H1 (cell line): ENCODE measurements at regions not wholly inside any gene's neighbourhood (a gene's known extent, or its start where the extent isn't known, plus 50 kb on each side); places are given as distances from the start of the nearest gene placed in this dataset.

Experiments
- CTCF ChIA-PET: fragments of 300-600 bp; sonication (Branson Sonifier 250); formaldehyde crosslinking; loops from one replicate; lab custom pipeline; 2021; ENCODE audit not compliant: partially characterized antibody; lab: Charles Lee
- POLR2A ChIA-PET: fragments of 300-600 bp; sonication (Branson Sonifier 250); formaldehyde crosslinking; loops from one replicate; lab custom pipeline; 2021; ENCODE audit warnings: inconsistent platforms; ENCODE audit not compliant: partially characterized antibody; lab: Charles Lee
- DNase-seq, 2 experiments: peaks; one replicate each; pipeline versions ENCODE4 v3.0.0 to v3.0.0-alpha.2; 2010 to 2022; ENCODE audit warnings: low spot score in 2 of 2, low read depth in 1 of 2, mixed read lengths in 1 of 2
- FAIRE-seq: peaks from 2 replicates; lab custom pipeline; 2011; peaks lifted over from hg19 to GRCh38; lab: Jason Lieb, UNC
- H2AFZ ChIP-seq: 2 replicates; pipeline ENCODE4 v1.8.1; 2012; ENCODE audit warnings: low read length, inconsistent platforms
- H2AK5ac ChIP-seq: 2 replicates; pipeline ENCODE4 v1.6.1; 2013; ENCODE audit warnings: low read depth, low read length
- H2BK120ac ChIP-seq: replicated peaks from 2 replicates; pipeline ENCODE3; 2013; ENCODE audit warnings: low read depth, low read length, inconsistent platforms
- H2BK12ac ChIP-seq: 2 replicates; pipeline ENCODE4 v1.6.1; 2013; ENCODE audit warnings: low read depth, low read length
- H2BK15ac ChIP-seq: 2 replicates; pipeline ENCODE4 v1.6.1; 2013; ENCODE audit warnings: low read length
- H2BK20ac ChIP-seq: 2 replicates; pipeline ENCODE4 v1.6.1; 2013; ENCODE audit warnings: low read length
- H2BK5ac ChIP-seq: 2 replicates; pipeline ENCODE4 v1.6.1; 2013; ENCODE audit warnings: low read depth, low read length
- H3K14ac ChIP-seq: 2 replicates; pipeline ENCODE4 v1.6.1; 2013; ENCODE audit warnings: inconsistent platforms; ENCODE audit not compliant: insufficient read length
- H3K18ac ChIP-seq: 2 replicates; pipeline ENCODE4 v1.6.1; 2013; ENCODE audit warnings: low read length; ENCODE audit errors: extremely low read depth
- H3K23ac ChIP-seq: 2 replicates; pipeline ENCODE4 v1.6.1; 2013; ENCODE audit warnings: inconsistent platforms; ENCODE audit not compliant: insufficient read length
- H3K23me2 ChIP-seq: 2 replicates; pipeline ENCODE4 v1.6.1; 2013; ENCODE audit warnings: low read depth, low read length
- H3K27ac ChIP-seq: 2 replicates; pipeline ENCODE4 v1.6.1; 2011; ENCODE audit warnings: low read depth, low read length, inconsistent platforms
- H3K27me3 ChIP-seq, 4 experiments: replicated peaks in 1 of 4; 1 replicate in 1 of 4; 2 replicates in 3 of 4; pipeline versions ENCODE4 v1.6.1 to v1.8.1; 2011 to 2013; ENCODE audit warnings: low read length in 3 of 4, mild to moderate bottlenecking in 3 of 4, inconsistent platforms in 2 of 4, mixed read lengths in 2 of 4, moderate library complexity in 1 of 4; ENCODE audit not compliant: control insufficient read depth in 3 of 4, insufficient read depth in 3 of 4; ENCODE audit errors: extremely low read depth in 1 of 4
- H3K36me3 ChIP-seq, 4 experiments: 2 replicates each; pipeline versions ENCODE4 v1.6.1 to v1.8.1; 2011 to 2013; ENCODE audit warnings: mild to moderate bottlenecking in 4 of 4, low read length in 3 of 4, moderate library complexity in 2 of 4, control low read depth in 1 of 4, inconsistent platforms in 1 of 4; ENCODE audit not compliant: insufficient read depth in 4 of 4, control insufficient read depth in 2 of 4
- H3K4ac ChIP-seq: replicated peaks from 2 replicates; pipeline ENCODE3; 2013; ENCODE audit warnings: low read length, low read depth, mixed read lengths, inconsistent platforms; ENCODE audit not compliant: insufficient read length
- H3K4me1 ChIP-seq, 4 experiments: replicated peaks in 1 of 4; 1 replicate in 1 of 4; 2 replicates in 3 of 4; pipeline versions ENCODE4 v1.6.1 to v1.8.1; 2011 to 2013; ENCODE audit warnings: low read length in 3 of 4, inconsistent platforms in 2 of 4, mixed read lengths in 1 of 4; ENCODE audit not compliant: insufficient read depth in 4 of 4, control insufficient read depth in 3 of 4
- H3K4me2 ChIP-seq, 2 experiments: 2 replicates each; pipeline versions ENCODE4 v1.6.1 to v1.8.1; 2011 to 2013; ENCODE audit warnings: low read depth in 2 of 2, low read length in 2 of 2, control low read depth in 1 of 2, inconsistent platforms in 1 of 2, mild to moderate bottlenecking in 1 of 2; ENCODE audit not compliant: insufficient read depth in 1 of 2
- H3K4me3 ChIP-seq, 4 experiments: fragments of 200-600, 300-600 bp in 1 of 4; sonication (generic), shearing (Covaris generic), sonication (Bioruptor Twin) in 1 of 4; 2 replicates each; pipeline versions ENCODE4 v1.5.1 to v1.8.1; 2011 to 2016; ENCODE audit warnings: low read length in 4 of 4, low read depth in 3 of 4, control low read depth in 2 of 4, inconsistent platforms in 2 of 4, mild to moderate bottlenecking in 2 of 4, mixed read lengths in 1 of 4, moderate library complexity in 1 of 4; ENCODE audit not compliant: insufficient read depth in 2 of 4; ENCODE audit errors: extremely low read depth in 1 of 4
- H3K56ac ChIP-seq: replicated peaks from 2 replicates; pipeline ENCODE3; 2013; ENCODE audit warnings: low read depth, mild to moderate bottlenecking, mixed read lengths, low read length, inconsistent platforms; ENCODE audit not compliant: insufficient read length
- H3K79me1 ChIP-seq: 2 replicates; pipeline ENCODE4 v1.6.1; 2013; ENCODE audit warnings: low read depth, low read length, control low read depth
- H3K79me2 ChIP-seq, 2 experiments: 2 replicates each; pipeline versions ENCODE4 v1.6.1 to v1.8.1; 2012 to 2013; ENCODE audit warnings: low read length in 2 of 2, mild to moderate bottlenecking in 2 of 2, inconsistent platforms in 1 of 2; ENCODE audit not compliant: insufficient read depth in 2 of 2, control insufficient read depth in 1 of 2
- H3K9ac ChIP-seq, 4 experiments: replicated peaks in 1 of 4; 1 replicate in 1 of 4; 2 replicates in 3 of 4; pipeline versions ENCODE4 v1.6.1 to v1.8.1; 2011 to 2013; ENCODE audit warnings: low read depth in 3 of 4, low read length in 3 of 4, control low read depth in 2 of 4, mild to moderate bottlenecking in 2 of 4, moderate library complexity in 2 of 4, inconsistent platforms in 1 of 4; ENCODE audit errors: extremely low read depth in 1 of 4
- H3K9me3 ChIP-seq, 2 experiments: 2 replicates each; pipeline versions ENCODE4 v1.6.1 to v1.8.1; 2012 to 2013; ENCODE audit warnings: mild to moderate bottlenecking in 2 of 2, moderate library complexity in 2 of 2, control low read depth in 1 of 2, inconsistent platforms in 1 of 2, low read depth in 1 of 2, low read length in 1 of 2, mixed read lengths in 1 of 2; ENCODE audit not compliant: insufficient read depth in 2 of 2
- H4K20me1 ChIP-seq, 2 experiments: replicated peaks in 1 of 2; 2 replicates each; pipeline versions ENCODE3 to v1.8.1; 2011 to 2013; ENCODE audit warnings: inconsistent platforms in 2 of 2, low read length in 2 of 2, mild to moderate bottlenecking in 1 of 2; ENCODE audit not compliant: insufficient read depth in 2 of 2, control insufficient read depth in 1 of 2
- H4K5ac ChIP-seq: 2 replicates; pipeline ENCODE4 v1.6.1; 2013; ENCODE audit warnings: low read length, low read depth, mixed read lengths, inconsistent platforms; ENCODE audit not compliant: insufficient read length
- H4K8ac ChIP-seq: 2 replicates; pipeline ENCODE4 v1.8.0; 2013; ENCODE audit warnings: mild to moderate bottlenecking, moderate library complexity, low read length, inconsistent platforms; ENCODE audit not compliant: insufficient read depth; ENCODE audit errors: extremely low read depth
- H4K91ac ChIP-seq: replicated peaks from 2 replicates; pipeline ENCODE3; 2013; ENCODE audit warnings: low read length, mixed read lengths, inconsistent platforms; ENCODE audit not compliant: insufficient read length
- EGR1 ChIP-seq: IDR thresholded peaks from 2 replicates; pipeline ENCODE4 v1.6.1; 2011; ENCODE audit warnings: low read depth, low read length, borderline replicate concordance
- YY1 ChIP-seq: IDR thresholded peaks from 2 replicates; pipeline ENCODE4 v1.6.1; 2011; ENCODE audit warnings: low read depth, mild to moderate bottlenecking, low read length
- WGBS, 2 experiments: shearing (Covaris generic) in 1 of 2; methylation state at CpG; one replicate each; pipeline versions ENCODE4 v1.1.6 to v1.1.7; 2013 to 2015; ENCODE audit warnings: low lambda C conversion rate in 2 of 2, mixed read lengths in 2 of 2, inconsistent platforms in 1 of 2, low coverage in 1 of 2, missing lambda C conversion rate in 1 of 2; ENCODE audit not compliant: insufficient replicate concordance in 2 of 2, insufficient coverage in 1 of 2, insufficient read length in 1 of 2; ENCODE audit errors: extremely low coverage in 1 of 2, missing lambda C conversion rate in 1 of 2; 5-methylcytosine and 5-hydroxymethylcytosine counted together

DNA sequence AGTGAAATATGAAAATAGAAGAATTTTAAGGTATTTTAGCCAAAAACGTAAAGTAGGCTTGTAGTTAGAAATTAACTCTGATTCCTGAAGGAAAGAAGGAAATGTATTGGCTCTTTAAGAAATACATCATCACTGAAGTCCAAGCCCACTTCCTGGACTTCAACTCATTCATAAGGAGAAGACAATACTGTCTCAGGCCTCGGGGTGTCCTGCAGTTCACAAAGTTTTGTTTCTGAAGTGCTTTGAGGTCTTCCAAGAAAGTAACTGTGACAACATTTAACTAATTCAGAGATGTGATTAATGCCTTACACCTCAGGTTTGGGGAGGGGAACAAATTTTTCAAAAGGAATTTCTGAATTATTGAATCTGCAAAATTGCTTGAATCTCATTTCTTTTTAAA, 65.8 kb upstream of the STARD13 start:
- no peak overlapping the region for H3K4me2 ChIP-seq
- H3K9me3 ChIP-seq: no peaks in the 10 kb centered on the region
- peaks cover 3 to 21% (median 20%) of the 10 kb centered on the region in 4 experiments for H3K27me3 ChIP-seq
- H2BK20ac ChIP-seq: no peak overlapping the region
- no peak overlapping the region for H4K5ac ChIP-seq
- H4K20me1 ChIP-seq: no peaks in the 10 kb centered on the region
- H3K18ac ChIP-seq: no peak overlapping the region
- no peak overlapping the region for H2AK5ac ChIP-seq
- no peak overlapping the region for H2BK120ac ChIP-seq
- peaks cover 4% of the 10 kb centered on the region; the same call in 1 of the 2 replicates for H3K23me2 ChIP-seq
- no peaks in the 10 kb centered on the region for H3K79me1 ChIP-seq
- no peak overlapping the region for H2AFZ ChIP-seq
- H3K56ac ChIP-seq: no peak overlapping the region
- ChIA-PET POLR2A (no interaction called here), CTCF (interaction anchor here (0.8 kb wide), 1 partner anchor 18 kb away, joined by 3 read pairs; no protein-coding TSS in a partner anchor)
- H4K8ac ChIP-seq: no peak overlapping the region
- H3K4me1 ChIP-seq: peaks cover 0 to 5% (median 2%) of the 10 kb centered on the region in 4 experiments; a peak in 1 of 7 replicates
- H3K4me3 ChIP-seq: no peak overlapping the region
- H3K4ac ChIP-seq: no peak overlapping the region
- H2BK5ac ChIP-seq: no peak overlapping the region
- no peak overlapping the region for H3K9ac ChIP-seq
- TF ChIP-seq EGR1: no peak
- no peak for TF ChIP-seq YY1
- 77 to 91% methylated on average over 1 to 2 of the region's 2 CpGs for WGBS, 2 experiments
- H4K91ac ChIP-seq: no peak overlapping the region
- H3K27ac ChIP-seq: no peak overlapping the region
- H2BK15ac ChIP-seq: no peak overlapping the region
- no peaks in the 10 kb centered on the region for H3K79me2 ChIP-seq
- H3K36me3 ChIP-seq: no peaks in the 10 kb centered on the region
- no peak for FAIRE-seq
- no peak for DNase-seq
- no peak overlapping the region for H3K14ac ChIP-seq
- H2BK12ac ChIP-seq: no peak overlapping the region
- H3K23ac ChIP-seq: no peak overlapping the region
